GM19023 (cell line): ENCODE measurements at regions not wholly inside any gene's neighbourhood (a gene's known extent, or its start where the extent isn't known, plus 50 kb on each side); places are given as distances from the start of the nearest gene placed in this dataset.
A peak's percentile ranks its signal among the peaks of the same experiment; 100 is the strongest.
"Not testable (repeated sequence)": the region's sequence is repeated elsewhere in the genome, so short reads cannot be mapped to it uniquely, and the experiment has no call there.

ENCODE experiments used
- ATAC-seq: cut with Tn5 transposase; IDR thresholded peaks from one replicate; pipeline ENCODE4 v1.9.1; 2021; ENCODE audit warnings: mild to moderate bottlenecking, moderate library complexity; ENCODE audit not compliant: unreplicated experiment

DNA sequence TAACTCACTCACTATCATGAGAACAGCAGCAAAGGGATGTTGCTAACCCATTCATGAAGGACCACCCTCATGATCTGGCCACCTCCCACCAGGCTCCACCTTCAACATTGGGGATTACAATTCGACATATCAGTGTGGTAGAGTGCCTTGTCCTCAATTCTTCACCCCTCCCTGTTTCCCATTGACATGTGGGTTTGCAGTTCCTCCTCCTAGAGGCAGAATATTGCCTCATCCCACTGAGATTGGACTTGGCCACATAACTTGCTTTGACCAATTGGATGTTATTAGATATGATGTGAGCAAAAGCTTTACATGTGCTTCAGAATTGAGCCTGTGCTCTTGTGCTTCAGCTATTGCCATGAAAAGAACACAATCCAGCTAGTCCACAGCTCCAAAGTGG lies 217.0 kb upstream of the CXCR4 start:
- ATAC-seq, result no peak

DNA sequence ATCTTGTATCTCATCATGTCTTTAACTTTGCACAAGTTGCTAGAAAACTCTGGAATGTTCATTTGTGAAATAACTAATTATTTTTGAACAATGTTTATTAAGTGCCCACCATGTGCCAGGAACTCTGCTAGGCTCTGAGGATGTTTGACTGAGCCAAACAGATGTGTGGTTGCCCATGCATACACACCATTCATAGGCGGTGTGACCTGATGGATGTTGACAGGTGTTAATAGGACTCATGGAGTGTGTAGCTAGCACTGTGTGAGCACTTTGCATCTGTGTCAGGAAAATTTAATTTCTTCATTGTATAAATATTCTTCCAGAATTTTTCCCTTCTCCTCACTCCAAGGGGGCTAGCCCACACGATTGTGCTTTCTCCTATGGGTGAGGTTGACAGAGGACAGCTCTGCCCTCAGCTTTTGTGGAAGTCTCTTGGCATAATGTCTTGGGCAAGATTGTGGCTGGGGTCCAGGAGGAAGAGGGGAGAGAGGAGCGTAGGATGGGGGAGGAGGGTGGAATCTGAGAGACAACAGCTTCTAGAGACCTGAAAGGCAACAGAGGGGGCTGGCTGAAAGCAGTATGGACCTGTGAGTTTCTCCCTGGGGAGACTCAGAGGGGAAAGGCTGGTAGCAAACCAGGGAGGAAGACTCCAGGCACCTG lies 214.6 kb upstream of the CXCR4 start:
- ATAC-seq, result no peak

DNA sequence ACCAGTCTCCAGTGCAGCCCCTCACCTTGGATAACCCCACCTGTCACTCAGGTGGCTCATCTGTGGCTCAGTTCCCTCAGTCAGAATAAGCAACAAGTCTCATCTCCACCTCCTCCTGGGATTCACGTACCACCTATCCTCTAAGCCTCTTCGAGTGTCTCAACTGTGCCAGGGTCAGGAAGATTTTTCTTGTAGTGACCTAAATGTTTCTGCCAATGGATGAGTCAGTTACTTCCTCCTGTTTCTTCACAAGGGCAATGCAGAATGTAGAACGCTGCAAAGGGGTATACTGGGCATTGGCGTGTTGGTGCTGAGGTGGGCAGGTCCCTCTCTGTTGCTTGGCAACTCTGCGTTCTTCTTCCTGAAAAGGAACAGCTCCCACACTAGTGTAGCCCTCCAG lies 213.3 kb upstream of the CXCR4 start:
- no peak for ATAC-seq

DNA sequence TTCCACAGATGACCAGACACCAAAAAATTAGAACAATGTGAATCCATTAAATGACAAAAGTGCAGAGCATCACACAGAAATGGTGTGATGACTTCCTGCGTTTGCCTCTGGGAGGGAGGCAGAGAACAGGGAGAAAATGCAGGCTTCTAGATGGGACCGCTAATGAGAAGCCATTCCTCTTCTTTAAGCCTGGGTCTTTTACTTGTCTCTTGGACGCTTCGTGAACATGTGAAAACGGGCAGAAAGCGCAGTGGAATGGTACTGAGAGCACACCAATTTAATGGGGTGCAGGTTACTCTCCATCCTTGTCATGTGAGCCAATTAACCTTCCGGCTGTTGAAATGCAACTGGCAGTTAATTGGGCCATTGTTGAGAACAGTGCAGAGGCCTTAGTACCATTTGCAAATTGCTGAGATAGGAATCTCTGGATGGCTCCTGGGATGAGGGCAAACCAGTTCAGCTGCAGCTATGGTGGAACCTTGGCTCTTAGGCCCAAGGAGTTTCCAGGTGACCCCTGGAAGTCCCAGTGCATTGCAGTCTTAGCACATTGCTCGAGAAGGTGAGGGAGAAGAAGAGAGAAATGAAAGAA lies 210.4 kb upstream of the CXCR4 start:
- ATAC-seq, result no peak

DNA sequence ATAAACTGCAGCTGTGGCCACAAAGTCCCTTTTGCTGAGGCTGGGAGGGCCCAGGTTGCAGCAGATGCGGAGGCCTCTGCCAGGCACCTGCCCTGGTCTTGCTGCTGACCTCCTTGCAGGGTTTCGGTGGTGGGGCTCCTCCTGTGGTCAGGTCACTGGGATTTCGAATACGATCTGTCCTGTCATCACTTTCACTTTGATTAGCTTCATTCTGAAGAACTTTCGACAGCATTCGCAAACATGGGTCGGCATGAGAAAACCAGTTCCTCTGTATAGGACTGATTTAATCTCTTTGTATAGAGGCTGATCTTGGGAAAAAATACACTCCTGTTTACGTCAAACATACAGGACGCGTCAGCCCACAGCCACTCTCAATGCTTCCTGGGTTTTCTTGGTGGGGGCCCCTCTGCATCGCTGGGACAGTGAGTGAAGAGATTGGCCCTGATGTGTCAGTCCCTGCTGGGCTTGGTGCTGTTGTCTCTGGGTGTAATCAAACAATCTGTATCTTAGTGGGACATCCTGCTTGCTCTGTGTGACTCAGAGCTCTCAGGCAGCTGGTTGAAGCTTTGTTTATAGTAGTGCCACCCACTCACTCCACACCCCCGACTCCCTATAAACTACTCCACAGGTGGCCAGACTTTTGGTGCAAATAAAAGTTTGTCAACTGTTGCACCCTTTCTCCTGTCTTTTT lies 209.4 kb upstream of the CXCR4 start:
- ATAC-seq, result peak; percentile 88

DNA sequence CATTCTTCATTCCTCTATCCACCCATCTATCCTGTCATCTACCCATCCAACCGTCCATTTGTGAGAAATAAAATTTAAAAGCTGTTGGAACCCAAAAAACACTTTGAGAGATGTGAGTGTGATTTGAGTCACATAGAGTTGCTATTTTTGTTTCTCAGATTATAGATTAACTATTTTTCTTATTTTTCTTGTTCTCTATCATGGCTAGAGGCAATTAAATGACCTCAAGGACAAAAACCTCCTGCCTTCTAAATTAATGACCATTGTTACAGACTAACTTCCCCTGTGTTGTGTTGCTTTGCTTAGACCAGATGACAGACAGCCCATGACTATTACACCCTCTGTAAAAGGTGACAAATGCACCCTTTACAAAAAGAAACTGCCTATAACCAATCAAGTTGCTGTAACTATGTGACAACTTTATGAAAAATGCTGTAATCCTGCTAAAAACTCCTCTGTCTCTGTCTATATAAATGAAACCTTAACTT lies 207.9 kb upstream of the CXCR4 start:
- ATAC-seq, result no peak

DNA sequence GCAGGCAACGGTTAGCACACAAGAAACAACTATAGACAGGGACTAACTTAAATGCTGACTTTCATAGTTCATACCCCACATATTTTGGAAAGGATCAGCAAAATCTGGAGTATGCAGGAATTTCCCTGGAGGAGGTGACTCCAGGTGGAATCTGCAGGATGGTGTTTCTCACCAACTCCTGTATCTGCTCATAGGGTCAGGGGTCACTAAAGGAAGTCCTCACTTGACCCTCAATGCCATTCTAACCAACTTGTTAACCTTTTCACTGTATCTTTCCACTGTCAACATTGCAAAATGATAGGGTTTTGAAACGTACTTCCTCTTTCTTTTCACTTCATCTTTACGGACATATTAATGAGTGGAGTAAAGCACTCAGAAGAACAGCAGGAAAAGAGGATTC lies 207.0 kb upstream of the CXCR4 start:
- no peak for ATAC-seq

DNA sequence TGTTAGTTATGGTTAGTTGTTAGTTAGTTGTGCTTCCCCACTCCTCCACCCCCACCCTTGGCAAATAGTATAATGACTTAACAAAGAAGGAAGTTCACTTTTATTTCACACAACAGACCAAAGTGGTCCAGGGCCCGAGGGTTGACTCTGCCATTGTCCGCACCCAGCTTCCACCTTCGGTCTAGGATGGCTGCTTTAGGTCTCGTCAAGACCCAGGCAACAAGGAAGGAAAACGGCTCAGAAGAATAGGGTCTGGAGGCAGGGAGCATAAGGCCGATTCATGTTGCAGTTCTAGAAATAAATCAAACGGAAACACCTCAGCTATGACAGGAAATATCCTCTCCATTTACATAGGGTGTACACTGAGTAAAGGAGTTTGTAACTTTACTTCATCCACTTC lies 206.0 kb upstream of the CXCR4 start:
- ATAC-seq, result no peak

DNA sequence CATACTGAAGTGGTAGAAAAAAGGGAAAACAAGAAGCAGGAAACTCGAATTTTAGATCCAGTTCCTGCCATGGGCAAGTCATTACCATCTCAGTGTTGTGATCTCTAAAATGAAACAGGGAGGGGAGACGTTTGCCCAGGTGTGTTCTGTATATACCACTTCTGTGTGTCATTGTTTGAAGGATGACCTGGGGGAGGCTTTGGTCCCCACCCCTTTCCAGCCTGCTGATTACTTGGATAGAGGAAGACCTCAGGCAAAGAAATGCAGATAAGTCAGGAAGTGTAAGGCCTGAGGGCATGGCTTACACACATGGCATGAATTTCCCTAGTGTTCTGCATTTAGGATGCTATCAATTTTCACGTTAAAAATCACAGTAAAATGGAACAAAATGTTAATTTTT lies 205.2 kb upstream of the CXCR4 start:
- no peak for ATAC-seq

DNA sequence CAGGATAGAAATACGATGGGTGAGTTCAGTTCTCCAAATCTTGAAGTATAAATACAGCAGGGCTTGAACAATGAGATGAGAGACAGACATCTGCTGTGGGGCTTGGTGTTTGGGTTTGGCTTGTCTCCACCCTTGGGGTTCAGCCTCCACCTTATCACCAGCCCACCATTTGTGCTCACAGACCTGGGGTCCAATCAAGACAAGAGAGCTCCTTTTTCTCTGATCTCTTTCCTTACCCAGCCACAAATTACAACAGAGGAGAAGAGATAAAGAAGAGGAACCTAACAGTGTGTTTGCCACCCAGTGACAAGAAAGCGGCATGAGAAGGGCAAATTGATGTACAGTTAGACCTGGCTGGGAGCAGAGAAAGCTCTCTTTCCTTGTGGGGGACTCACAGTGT lies 204.5 kb upstream of the CXCR4 start:
- no peak for ATAC-seq

DNA sequence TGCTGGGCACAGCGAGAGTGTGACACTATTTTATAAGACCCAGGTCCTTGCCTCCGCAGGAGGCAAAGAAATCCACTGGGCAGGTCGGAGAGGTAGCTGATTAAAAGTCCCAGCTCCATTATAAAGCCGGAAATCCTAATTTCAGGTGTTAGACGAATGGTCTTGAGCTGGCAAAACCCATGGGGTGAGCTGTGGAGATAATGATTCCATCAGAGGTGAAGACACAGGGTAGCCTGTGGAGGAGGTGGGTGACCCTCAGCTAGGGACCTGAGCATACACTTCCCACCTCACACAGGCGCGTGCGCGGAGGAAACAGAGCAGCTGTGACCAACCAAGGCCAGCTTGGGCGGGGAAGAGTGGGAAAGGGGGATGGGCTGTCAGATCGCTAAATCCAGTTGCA lies 201.7 kb upstream of the CXCR4 start:
- no peak for ATAC-seq

DNA sequence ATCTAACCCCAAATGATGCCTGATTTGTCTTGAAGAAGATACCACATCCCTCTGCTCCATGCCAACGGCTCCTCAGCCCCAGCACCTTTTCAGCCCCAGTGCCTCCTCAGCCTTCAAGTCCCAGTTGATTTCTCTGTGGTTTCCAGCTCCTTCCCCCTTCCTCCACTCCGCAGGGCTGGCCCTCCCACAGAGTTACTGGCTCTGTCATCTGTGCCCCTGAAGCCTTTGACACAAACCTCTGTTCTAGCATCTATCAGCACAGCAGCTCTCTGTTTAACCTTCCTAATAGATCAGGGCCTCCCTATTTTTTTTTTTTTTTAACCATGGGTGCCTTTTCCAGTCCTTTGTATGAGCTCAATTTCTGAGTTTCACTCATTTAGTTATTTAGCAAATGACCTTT lies 201.3 kb upstream of the CXCR4 start:
- no peak for ATAC-seq

DNA sequence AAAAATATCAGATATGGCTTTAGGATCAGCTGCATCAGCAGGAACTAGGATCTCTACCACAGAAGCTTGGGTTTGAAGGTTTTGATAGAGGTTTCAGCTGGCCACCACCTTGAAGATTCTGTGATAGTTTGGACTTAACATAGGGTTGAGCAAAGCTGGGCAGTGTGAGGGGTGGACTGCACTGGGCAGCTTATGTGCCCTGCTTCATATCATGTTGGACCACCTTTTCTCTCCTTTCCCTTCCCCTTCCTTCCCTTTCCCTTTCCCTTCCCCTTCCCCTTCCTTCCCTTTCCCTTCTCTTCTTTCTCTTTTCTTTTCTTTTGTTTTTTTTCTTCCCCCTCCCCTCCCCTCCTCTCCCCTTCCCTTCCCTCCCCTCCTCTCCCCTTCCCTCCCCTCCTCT lies 196.3 kb upstream of the CXCR4 start:
- no peak for ATAC-seq

DNA sequence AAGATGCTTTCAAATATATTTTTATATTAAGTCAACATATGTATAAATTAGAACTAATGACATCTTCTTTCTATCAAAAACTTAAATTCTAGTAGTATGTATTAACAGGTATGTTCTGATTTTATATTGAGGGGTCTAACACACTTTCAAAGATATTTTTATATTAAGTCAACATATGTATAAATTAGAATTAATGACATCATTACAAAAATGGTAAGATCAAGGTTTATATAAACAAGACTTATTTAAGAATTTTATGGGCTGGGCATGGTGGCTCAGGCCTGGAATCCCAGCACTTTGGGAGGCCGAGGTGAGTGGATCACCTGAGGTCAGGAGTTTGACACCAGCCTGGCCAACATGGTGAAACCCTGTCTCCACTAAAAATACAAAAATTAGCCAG lies 194.6 kb upstream of the CXCR4 start:
- ATAC-seq, result not testable (repeated sequence)

DNA sequence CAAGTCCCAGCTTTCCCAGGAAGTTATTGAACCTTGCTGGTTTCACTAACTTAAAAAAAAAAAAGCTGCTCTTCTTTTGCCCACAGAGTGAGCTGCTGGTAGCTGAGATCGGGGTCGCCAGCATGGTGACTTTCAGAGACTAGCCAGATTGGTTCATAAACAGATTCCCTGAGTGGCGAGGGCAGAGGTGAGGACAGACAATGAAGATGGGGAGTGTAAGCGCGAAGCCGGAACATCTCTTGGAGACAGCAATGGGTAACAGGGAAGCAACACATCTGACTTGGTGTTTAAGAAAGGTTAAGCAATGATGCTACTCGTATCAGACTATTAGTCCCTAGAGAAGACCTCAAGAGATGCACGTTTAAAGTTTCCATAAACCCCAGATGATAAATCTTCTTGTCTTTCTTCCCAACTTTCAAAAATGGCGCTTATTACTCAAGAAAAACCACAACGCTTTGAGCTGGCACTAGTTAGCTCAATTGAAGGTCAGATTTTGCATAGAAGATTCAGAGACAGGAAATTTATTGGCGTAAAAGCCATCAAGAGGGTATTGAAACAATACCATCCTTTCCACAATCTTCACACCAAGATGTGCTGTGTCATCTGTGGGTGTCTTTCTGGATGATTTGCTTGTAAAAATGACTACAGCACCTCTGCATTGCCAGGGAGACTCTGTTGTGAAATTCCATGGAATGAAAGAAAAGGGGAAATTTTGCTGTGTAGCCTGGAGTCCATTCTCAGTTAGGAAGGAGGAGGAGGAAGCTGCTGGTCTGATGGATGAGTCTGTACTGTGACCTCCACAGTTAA lies 193.1 kb upstream of the CXCR4 start:
- no peak for ATAC-seq

DNA sequence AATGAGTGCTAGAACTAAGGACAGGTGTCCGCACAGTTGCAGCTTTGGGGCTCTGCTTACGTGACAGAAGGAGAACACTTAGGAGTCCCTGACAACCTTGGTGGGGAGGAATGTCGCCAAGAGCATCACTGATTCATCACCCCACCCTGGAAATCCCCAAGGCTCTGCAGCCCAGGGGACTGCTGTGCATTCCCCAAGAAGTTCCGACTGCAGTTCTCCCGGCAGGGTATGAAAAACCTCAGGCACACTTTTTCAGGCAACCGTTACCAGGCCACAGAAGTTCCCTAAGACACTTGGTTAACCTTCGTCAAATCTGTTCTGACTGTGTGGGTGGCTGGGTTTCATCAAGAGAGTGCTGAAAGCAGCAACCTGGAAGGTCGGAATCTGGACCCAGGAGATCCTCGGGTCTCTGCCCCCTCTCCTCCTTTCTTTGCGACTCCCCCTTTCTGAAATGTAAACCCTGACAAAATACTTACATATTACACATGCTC lies 192.1 kb upstream of the CXCR4 start:
- ATAC-seq, result no peak

DNA sequence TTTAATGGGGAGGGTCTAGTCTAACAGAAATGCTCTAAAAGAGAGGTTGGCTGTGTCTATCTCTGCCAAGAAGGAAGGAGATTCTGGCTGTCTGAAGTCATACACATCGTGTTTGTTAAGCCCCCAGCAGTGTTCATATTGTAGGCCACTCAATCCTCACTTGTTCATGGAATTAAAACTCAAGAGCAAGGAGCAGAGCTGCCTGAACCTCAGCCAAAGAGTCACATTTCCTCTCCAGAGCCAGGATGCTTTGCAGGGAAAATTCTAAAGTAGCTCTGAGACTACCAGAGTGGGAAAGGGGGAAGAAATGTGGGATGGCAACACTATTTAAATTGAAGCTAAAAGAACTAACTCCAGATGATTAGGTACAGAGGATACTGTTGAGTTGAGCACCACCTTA lies 190.7 kb upstream of the CXCR4 start:
- ATAC-seq, result no peak

DNA sequence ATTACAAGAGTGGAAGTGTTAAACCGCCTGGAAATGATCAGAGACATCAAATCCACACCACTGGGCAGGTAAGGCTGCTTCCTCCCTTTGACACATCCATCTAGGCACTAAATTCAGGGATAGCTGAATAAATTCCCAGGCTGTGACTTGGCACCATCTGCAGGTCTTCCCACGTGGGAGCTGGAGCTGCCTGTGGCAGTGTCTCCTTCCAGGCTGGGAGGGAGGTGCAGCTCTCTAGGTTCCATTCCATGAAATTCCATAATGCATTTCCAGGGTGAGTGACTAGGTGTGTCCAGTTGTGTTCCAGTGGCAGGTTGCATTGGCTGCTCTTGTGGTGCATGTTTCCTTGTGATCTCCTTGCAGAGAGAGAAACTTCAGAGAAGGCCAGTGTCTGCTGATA lies 188.9 kb upstream of the CXCR4 start:
- ATAC-seq, result no peak

DNA sequence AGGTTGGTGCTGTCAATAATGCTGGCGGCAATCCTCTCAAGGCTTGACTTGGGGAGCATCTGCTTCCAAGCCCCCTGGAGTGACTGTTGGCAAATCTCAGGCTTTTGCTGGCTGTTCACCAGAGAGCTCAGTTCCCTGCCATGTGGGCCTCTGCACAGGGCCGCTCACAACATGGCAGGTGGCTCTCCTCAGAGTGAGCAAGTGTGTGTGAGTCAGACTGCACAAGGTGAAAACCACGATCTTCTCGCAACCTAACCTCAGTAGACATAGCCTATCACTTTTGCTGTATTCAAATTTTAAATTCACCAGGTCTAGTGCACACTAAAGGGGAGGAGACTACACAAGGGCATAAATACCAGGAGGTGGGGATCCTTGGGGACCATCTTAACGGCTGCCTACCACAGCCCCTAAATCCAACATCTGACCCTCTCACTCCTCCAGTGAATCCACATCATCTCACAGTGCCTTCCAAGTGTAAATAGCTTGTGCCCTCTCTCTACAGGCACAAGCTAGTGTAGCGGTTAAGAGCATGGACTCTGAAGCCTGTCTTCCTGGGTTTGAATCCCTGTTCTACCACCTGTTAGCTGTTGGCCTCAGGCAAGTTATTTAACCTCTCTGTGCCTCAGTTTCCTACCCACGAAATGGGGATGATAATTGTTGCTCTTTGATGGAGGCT lies 187.7 kb upstream of the CXCR4 start:
- peak; percentile 93 for ATAC-seq

DNA sequence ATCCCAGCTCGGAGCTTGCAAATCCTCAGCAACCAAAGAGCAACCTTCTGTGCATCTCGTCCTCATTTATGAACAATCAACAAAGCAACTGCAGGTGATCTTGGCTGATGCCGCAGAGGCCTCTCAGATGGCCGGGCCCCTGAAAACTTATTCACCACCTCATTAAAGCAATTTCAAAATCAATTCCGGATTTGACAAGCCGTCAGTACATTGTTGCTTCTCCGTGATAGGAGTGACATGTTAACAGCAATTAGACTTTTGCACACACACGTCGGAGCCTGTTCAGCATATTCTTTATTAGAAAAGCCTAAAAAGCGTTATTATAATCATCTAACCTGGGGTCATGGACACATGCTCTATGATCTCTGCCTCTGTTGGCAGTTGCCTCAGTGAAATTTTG lies 183.1 kb upstream of the CXCR4 start:
- no peak for ATAC-seq

DNA sequence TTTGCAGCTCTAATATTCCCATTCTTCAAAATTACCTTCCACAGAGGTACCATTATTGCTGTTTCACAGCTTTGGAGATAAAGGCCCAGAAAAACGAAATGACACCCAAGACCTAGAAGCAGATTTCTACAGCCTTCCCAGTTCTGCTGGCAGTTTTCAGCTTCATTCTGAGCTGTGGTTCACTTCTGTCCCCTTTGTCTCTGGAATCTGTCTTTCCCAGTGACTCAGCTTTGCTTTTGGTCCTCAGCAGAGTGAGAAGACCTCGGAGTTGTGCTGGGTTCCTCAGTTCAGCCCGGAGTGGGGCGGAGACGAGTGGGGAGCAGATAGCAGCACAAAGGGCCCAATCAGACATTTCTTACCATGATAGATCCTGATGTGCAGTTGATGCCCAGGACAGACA lies 180.7 kb upstream of the CXCR4 start:
- ATAC-seq, result no peak
